ENCODE measurements at regions not wholly inside any gene's neighbourhood (a gene's known extent, or its start where the extent isn't known, plus 50 kb on each side); places are given as distances from the start of the nearest gene placed in this dataset.

GRCh38 chr16:80384862-80385261, 155.9 kb upstream of the DYNLRB2 start:
- TF ChIP-seq, protein P1, sequence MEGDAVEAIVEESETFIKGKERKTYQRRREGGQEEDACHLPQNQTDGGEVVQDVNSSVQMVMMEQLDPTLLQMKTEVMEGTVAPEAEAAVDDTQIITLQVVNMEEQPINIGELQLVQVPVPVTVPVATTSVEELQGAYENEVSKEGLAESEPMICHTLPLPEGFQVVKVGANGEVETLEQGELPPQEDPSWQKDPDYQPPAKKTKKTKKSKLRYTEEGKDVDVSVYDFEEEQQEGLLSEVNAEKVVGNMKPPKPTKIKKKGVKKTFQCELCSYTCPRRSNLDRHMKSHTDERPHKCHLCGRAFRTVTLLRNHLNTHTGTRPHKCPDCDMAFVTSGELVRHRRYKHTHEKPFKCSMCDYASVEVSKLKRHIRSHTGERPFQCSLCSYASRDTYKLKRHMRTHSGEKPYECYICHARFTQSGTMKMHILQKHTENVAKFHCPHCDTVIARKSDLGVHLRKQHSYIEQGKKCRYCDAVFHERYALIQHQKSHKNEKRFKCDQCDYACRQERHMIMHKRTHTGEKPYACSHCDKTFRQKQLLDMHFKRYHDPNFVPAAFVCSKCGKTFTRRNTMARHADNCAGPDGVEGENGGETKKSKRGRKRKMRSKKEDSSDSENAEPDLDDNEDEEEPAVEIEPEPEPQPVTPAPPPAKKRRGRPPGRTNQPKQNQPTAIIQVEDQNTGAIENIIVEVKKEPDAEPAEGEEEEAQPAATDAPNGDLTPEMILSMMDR (IDR thresholded peaks at IDR 0.05) = no peak
- Mint-ChIP-seq H3K4me3 (no peak overlapping the region), H3K27ac (no peak overlapping the region), H3K4me1 (ENCODE audit: low read depth) (no peaks in the 10 kb centered on the region), H3K27me3 (peaks cover 58% of the 10 kb centered on the region), H3K9me3 (no peaks in the 10 kb centered on the region), H3K36me3 (ENCODE audit: low read depth) (no peaks in the 10 kb centered on the region)
- ATAC-seq (ENCODE audit: poor library complexity) (no peak), DNase-seq (no peak)
- intact Hi-C loops (cut with DNase I, micrococcal nuclease) = no loop called here
- POLR2A ChIA-PET = no interaction called here
- Histone ChIP-seq H3K36me3 (ENCODE audit: insufficient read depth, low read length) (no peaks in the 10 kb centered on the region), H3K9me3 (ENCODE audit: control insufficient read depth in 1 of 2, insufficient read depth in 1 of 2, low read length in 2 of 2) (no peaks in the 10 kb centered on the region), H3K4me3 (ENCODE audit: low read length) (no peak overlapping the region), H3K27me3 (ENCODE audit: control insufficient read depth in 1 of 2, insufficient read depth in 2 of 2, low read length in 2 of 2) (peaks cover 5 to 11% of the 10 kb centered on the region in 2 experiments), H3K27ac (ENCODE audit: low read depth in 1 of 2, low read length in 2 of 2) (no peak overlapping the region), H3K4me1 (ENCODE audit: insufficient read depth, low read length) (no peaks in the 10 kb centered on the region)
- CTCF ChIA-PET = no interaction called here

- no peaks in the 10 kb centered on the region for H3K36me3 Mint-ChIP-seq (ENCODE audit: low read depth)
- TF ChIP-seq, protein P1 (IDR thresholded peaks at IDR 0.05) = no peak
- H3K4me1 Mint-ChIP-seq (ENCODE audit: low read depth) = no peaks in the 10 kb centered on the region
- Histone ChIP-seq H3K4me3 (ENCODE audit: low read length) (no peak overlapping the region), H3K36me3 (ENCODE audit: insufficient read depth, low read length) (no peaks in the 10 kb centered on the region), H3K27me3 (ENCODE audit: control insufficient read depth in 1 of 2, insufficient read depth in 2 of 2, low read length in 2 of 2) (peaks cover 0 to 5% of the 10 kb centered on the region in 2 experiments), H3K27ac (ENCODE audit: low read depth in 1 of 2, low read length in 2 of 2) (no peak overlapping the region), H3K4me1 (ENCODE audit: insufficient read depth, low read length) (no peaks in the 10 kb centered on the region), H3K9me3 (ENCODE audit: control insufficient read depth in 1 of 2, insufficient read depth in 1 of 2, low read length in 2 of 2) (no peaks in the 10 kb centered on the region)
- H3K27me3 Mint-ChIP-seq = peaks cover 31% of the 10 kb centered on the region
- H3K9me3 Mint-ChIP-seq = no peaks in the 10 kb centered on the region
- DNase-seq (no peak), ATAC-seq (ENCODE audit: poor library complexity) (no peak)
- ChIA-PET POLR2A (no interaction called here), CTCF (no interaction called here)
- H3K27ac Mint-ChIP-seq = no peak overlapping the region
- intact Hi-C loops (cut with DNase I, micrococcal nuclease) = no loop called here
- H3K4me3 Mint-ChIP-seq = no peak overlapping the region
Measured at GRCh38 chr16:80380514-80380913, 160.3 kb upstream of the DYNLRB2 start.

DNA sequence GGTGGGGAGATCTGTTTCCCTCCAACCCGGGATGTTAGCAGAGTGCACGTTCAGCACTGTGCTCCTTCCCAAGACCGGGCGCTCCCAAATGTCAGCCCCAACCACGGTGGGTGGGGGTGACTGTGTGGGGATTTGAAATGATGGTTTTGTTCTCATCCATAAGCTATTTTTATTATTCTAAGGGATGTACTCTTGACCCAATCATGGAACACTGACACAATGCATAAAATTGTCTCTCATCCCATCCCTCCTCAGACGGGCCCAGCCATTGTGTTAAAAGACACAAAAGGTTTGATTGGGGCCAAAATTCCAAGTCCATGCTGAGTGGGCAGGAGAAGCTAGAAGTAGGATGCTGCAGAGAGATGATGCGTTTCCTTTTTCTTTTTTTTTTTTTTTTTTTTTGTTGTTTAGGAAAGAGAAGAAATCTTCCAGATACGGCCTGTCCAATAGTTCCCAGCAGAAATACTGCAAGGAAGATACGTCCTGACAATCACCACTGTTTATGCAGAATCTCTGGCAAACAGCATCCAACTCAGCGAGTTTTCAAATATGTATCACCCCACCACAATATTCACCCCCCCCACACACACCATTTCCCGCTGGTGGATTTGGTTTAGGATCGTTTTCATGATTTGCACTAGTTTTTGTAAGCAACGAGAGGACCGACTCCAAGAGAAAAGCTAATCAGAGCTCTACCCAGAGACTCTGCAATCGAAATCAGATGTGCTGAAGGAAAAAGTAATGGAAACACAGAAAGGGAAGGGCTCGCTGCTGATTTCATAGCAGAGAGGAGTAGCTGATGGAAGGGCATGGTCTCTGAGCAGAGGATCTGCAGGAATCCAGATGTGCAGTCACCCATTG, 163.5 kb upstream of the DYNLRB2 start:
- peaks cover 7% of the 10 kb centered on the region for H3K27me3 Mint-ChIP-seq

More for the DNA sequence above, 163.5 kb upstream of the DYNLRB2 start:
- TF ChIP-seq, protein P1 (IDR thresholded peaks at IDR 0.05) = no peak
- Histone ChIP-seq H3K36me3 (ENCODE audit: insufficient read depth, low read length) (no peaks in the 10 kb centered on the region), H3K27me3 (ENCODE audit: control insufficient read depth in 1 of 2, insufficient read depth in 2 of 2, low read length in 2 of 2) (no peaks in the 10 kb centered on the region), H3K9me3 (ENCODE audit: control insufficient read depth in 1 of 2, insufficient read depth in 1 of 2, low read length in 2 of 2) (peaks cover 0 to 2% of the 10 kb centered on the region in 2 experiments), H3K4me1 (ENCODE audit: insufficient read depth, low read length) (no peaks in the 10 kb centered on the region), H3K4me3 (ENCODE audit: low read length) (no peak overlapping the region), H3K27ac (ENCODE audit: low read depth in 1 of 2, low read length in 2 of 2) (no peak overlapping the region)
- H3K4me1 Mint-ChIP-seq (ENCODE audit: low read depth) = no peaks in the 10 kb centered on the region
- intact Hi-C loops (cut with DNase I, micrococcal nuclease) = no loop called here
- POLR2A ChIA-PET = interaction anchor here (0.9 kb wide), 1 partner anchor 9 kb away, joined by 3 read pairs; no protein-coding TSS in a partner anchor
- CTCF ChIA-PET = no interaction called here
- no peaks in the 10 kb centered on the region for H3K9me3 Mint-ChIP-seq
- DNase-seq (no peak), ATAC-seq (ENCODE audit: poor library complexity) (no peak)
- no peak overlapping the region for H3K4me3 Mint-ChIP-seq
- no peaks in the 10 kb centered on the region for H3K36me3 Mint-ChIP-seq (ENCODE audit: low read depth)
- H3K27ac Mint-ChIP-seq = no peak overlapping the region

All from CD4-positive, alpha-beta T cell (primary cell).